NOMO-1 treated with dmso at 0.1 percent for 144 hours (cell line): ENCODE measurements at regions not wholly inside any gene's neighbourhood (a gene's known extent, or its start where the extent isn't known, plus 50 kb on each side); places are given as distances from the start of the nearest gene placed in this dataset.

Experiments used
- DNase-seq: peaks from one replicate; lab custom pipeline; 2025; ENCODE audit not compliant: unreplicated experiment; lab: John Stamatoyannopoulos, UW

DNA sequence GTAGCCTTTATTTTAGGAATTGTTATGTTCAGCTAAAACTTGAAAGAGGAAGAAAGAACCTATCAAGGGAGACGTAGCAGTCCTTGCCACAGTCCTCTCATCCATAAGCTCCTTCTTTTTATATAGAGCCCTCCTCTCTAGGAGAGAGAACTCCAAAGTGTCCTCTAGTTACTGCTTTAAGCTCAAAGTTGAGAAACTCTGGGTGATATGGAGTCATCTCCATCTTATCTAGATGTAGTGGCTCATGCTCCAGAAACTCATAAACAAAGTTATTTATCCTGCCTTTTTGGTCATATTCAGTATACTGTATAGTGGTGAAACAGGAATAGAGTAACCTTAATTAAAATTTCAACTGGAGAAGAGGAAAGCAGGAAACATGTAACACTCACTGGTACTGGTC, 90.4 kb upstream of the ATF7IP start:
- DNase-seq = no peak

DNA sequence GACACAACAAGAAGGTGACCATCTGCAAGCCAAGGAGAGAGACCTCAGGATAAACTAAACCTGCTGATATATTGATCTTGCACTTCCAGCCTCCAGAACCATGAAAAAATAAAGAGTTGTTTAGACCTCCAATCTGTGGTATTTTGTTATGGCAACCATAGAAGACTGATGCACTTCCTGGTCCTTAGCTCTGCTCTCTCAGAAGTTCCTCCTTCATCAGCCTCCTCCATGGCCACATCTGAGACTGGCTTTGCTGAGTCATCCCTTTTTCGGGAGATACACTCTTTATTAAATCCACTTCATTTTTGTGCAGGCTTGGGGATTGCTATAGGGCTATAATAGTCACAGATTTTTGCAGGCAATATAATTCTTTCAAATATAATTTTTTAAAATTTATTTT, 89.6 kb upstream of the ATF7IP start:
- DNase-seq = no peak

DNA sequence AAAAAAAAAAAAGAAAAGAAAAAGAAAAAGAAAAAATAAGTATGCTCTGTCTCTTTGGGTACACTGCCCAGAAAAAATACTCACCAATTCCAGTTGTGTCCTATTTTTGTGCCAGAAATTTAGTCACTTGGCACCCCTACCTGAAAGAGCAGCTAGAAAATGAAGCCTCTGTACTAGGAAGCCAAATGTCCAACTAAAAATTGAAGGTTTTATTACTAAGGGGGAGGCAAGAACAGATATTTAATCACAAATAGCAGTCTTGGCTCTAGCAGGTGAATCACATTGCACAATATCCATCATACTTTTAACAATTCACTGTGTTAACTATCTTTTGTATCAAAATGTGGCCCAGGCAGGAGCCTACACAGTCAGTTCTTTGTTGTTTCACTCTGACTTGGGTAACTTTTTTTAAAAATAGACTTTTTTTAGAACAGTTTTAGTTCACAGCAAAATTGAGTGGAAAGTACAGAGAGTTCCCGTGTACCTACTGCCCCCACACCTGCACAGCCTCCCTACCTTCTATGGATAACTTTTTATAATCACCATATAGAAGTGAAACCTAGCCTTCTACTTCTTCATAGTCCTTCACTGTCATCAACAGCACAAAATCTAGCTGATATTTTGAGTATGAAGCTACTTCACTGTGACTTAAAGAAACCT, 87.1 kb upstream of the ATF7IP start:
- no peak for DNase-seq

DNA sequence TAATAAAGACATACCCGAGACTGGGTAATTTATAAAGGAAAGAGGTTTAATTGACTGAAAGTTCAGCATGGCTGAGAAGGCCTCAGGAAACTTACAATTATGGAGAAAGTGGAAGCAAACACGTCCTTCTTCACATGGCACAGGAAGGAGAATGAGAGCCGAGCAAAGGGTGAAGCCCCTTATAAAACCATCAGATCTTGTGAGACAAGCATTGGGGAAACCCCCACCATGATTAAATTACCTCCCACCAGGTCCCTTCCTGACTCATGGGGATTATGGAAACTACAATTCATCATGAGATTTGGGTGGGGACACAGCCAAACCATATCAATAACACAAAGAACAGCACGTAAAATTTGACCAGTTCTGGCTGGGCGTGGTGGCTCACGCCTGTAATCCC, 85.6 kb upstream of the ATF7IP start:
- DNase-seq = no peak

DNA sequence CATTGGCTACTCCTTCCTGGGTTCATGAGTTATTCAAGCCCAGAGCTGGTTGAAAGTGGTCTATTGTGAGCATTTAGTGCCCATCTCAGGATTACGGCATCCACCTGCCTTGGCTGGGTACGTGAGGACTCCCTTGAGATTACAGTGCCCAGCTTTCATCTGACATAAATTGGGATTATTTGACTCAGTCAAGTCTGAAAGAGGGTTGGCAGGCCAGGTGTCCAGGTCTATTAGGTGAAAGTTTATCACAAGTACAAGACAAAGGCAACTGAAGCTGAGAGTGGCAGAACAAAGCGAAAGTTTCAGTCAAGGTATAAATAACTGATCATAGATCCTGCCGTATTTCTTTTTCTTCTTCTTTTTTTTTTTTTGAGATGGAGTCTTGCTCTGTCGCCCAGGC, 84.6 kb upstream of the ATF7IP start:
- DNase-seq = no peak

DNA sequence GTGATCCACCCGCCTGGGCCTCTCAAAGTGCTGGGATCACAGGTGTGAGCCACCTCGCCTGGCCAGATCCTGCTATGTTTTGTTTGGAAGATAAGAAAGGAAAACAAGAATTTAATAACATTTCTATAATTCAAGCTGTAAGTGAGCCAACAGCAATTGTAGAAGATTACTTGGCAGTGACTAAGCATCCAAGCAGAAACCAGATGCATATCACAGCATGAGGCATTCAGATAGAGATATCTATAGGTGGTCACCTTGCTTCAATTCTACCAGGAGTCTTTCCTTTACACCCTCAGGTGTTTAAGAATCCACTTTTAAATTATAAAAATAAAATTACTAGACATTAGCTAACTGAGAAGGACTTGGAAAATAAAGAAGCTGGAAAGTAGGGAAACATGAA, 83.9 kb upstream of the ATF7IP start:
- no peak for DNase-seq

DNA sequence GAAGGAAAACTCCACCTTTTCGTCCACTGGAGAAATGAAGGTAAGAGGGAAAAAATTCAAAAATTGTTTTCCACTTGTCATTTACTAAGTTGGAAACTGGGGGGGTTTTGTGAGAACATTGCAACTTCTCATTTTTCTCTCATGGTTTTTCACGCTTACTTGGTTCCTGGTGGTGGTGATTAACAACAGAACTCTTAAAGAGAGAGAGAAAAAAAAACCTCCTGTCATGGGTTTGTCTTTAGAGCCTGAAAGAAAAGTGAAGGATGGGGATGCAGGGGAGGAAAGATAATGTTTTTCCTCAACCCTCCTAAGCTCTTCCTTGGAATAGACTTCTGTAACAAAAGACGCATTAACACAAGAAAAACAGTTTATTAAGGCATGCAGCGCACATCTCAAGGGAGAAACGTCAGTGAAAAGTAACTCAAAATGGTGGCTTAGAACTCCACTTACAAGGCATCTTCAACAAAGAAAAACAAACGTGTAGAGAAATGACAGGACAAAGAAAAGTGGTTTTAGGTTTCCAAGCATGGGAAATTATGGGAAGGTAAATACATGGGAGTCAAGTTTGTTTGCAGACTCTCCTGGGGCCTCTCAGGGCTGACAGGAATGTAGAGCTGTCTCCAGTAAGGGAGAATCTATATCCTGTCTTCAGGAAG, 81.9 kb upstream of the ATF7IP start:
- no peak for DNase-seq

DNA sequence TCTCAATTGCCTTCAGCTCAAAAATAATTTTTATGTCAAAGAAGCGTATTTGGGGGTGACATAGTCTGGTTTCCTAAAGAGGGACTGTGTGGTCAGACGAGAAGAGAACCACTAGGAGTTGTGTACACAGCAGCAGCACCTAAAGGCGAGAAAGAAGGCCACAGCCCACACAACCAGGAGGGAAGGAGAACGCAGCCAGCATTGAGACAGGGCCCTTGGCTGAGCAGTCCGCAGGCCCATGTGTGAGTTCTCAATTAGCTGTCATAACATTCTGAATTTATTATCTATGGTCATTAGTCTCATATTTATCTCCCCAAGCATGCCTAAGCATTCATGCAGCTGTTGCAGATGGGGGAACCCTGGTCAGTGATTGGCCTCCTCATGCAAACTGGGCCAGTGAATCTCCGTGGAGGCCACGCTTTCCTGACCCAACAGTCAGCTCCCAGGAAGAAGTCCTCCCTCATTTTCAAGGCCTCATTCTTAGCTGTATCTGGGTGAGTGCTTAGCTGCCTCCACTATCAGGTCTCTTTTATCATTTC, 81.2 kb upstream of the ATF7IP start:
- no peak for DNase-seq

DNA sequence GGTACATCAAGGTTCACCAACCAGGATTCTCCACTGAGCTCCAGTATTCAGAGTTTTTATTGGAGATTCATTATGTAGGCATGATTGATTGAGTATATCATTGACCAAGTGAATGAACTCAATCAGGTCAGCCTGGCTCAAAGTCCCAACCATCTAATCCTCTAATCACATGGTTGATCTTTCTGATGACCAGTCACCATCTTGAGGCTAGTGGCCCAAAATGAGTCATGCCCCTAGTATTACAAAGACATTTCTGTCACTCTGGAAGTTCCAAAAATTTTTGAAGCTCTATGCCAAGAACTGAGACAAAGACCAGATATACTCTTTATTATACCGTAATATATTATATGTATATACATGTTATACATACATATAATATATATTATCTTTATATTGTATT, 75.9 kb upstream of the ATF7IP start:
- DNase-seq = no peak

DNA sequence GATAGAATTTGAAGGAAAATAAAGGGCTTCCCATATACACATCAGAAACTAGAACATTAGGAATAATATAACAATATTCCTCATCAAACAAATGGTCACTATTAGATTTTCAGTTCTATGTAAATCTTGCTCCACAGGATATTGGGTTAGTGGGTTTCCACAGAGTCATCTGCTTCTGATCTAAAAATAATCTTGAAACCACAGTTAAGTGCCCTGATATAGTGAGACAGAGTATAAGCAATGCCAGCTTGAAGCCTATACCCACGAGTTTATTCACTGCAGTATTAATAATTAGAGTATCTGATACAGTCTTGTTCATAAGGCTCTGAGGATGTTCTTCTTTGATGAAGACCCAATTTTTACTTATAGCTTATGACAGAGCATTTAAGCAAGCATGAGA, 74.5 kb upstream of the ATF7IP start:
- no peak for DNase-seq

DNA sequence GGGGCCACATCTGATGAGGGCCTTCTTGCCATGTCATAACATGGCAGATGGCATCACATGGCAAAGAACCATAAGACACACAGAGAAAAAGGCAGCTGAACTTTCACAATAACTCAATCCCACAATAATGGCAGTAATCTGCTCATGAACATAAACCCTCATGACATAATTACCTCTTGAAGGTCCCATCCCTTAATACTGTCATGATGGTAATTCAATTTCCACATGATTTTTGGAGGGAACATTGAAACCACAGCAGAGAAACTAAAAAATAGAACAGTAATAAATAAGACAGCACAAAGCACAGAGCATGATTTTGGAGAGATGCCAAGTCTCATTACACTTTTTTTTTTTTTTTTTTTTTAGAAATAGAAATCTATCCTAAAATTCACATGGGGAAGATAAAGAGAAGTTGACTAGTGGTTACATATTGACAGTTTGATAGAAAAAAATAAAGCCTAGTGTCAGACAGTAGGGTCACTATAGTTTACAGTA, 61.8 kb upstream of the ATF7IP start:
- DNase-seq = no peak

DNA sequence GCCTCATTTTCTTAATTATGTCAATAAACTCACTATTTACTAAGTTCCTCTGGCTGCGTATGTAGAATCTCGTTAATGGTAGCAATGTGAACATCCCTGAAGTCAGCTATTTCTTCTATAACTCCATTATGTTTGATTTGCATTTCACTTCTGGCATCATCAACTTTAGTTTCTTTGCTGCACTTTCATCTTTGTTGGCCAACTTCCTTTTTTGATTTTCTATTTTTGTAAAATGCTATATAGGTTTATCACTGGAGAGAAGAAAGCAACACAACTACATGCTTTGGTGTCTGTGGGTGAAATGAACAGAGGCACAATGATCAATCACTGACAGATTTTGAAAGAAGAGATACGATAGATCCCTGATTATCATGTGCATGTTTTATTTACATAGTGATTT, 58.5 kb upstream of the ATF7IP start:
- DNase-seq = no peak

DNA sequence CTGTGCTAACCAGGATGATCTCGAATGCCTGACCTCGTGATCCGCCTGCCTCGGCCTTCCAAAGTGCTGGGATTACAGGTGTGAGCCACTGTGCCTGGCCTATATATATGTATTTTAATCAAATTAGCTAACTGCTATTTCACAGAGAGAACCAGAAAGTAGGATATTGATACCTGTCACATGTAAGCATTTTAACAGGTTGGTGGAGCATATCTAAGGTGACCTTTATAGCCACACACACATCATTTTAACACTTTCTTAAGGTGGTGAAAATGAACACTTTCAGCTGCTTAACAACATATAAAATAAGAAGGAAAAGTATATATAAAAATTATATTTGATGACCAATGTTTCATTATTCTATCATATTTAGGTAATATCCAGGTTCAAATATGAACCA, 57.0 kb upstream of the ATF7IP start:
- DNase-seq = no peak

DNA sequence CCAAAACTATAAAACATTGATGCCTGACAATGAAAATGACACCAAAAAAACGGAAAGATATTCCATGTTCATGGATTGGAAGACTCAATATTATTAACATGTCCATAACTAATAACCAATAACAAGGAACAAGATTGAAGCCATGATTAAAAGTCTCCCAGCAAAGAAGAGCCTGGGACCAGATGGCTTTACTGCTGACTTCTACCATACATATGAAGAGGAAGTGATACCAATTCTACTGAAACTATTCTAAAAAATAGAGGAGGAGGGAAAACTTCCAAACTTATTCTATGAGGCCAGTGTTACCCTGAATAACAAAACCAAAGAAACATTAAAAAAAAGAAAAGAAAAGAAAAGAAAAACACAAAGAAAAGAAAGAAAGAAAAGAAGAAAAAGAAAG, 54.6 kb upstream of the ATF7IP start:
- no peak for DNase-seq

DNA sequence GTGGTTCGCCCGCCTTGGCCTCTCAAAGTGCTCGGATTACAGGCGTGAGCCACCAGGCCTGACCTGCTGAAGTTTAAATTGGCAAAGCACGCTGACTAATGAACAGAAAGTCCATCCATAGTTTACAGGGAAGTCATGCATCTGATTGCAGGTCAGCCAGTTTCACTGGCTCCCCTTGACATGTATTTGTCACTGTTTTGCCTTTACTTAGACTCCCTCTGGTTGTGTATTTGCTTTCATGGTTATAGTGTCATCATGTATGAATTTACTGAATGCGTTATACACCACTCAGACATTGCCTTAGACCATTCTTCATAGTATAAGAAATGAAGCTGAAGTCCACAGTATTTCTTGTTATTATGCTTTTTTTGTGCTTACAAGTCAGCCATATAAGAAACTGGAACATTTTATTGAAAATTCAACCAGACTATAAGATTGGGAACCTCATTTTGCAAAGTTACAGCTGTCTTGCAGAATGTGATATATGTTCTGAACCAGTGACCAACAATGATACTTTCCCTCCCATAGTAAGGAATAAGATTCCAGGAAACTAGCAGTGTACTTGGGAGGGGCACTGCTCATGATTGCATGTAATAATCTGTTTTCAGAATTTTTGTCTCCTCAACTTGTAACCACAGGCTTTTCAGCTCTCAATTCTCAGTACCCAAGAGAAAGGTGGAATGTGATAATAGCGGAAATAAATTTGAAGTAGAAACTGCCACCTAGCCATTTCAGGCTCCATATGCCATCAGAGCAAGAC, 51.9 kb upstream of the ATF7IP start:
- DNase-seq = no peak

DNA sequence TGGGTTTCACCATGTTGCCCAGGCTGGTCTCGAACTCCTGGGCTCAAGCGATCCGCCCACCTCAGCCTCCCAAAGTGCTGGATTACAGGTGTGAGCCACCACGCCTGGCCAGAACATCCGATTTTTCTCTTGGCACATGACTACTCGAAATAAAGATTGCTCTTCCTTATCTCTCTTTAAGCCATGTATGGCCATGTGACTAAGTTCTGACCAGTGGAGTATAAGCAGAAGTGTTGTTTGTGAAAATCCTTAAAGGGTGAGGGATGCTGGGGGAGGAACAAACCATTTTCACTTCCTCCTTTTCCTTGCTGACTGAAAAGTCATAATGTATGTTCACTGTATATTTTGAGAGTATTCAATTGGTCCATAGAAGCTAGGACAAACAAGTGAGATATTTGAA, 50.7 kb upstream of the ATF7IP start:
- peak; percentile 87 for DNase-seq

DNA sequence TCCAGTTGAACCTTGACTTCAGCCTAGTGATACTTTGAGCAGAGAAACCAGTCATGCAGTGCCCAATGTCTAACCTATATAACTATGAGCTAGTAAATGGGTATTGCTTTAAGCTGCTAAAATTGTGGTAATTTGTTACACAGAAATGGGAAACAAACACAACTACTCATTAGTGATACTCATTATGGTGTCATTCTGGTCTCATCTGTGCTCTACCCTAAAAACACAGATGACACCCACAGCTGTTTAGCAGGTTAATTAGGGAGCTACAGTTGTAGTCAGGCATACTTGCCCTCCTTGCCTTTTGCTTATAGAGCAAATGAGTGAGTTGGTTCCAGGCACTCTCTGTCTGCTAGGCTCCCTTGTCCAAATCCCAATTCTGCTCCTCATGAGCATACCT, 50.0 kb upstream of the ATF7IP start:
- DNase-seq = no peak
